HepG2 (cell line): ENCODE measurements at regions not wholly inside any gene's neighbourhood (a gene's known extent, or its start where the extent isn't known, plus 50 kb on each side); places are given as distances from the start of the nearest gene placed in this dataset.

Experiments
- CSRNP1 ChIP-seq: sonication (generic); formaldehyde crosslinking; IDR thresholded peaks from 2 replicates; pipeline ENCODE4 v1.8.1; 2023; ENCODE audit warnings: mild to moderate bottlenecking, missing genetic modification reagents
- FOXC1 ChIP-seq: sonication (generic); formaldehyde crosslinking; IDR thresholded peaks from 2 replicates; pipeline ENCODE4 v1.8.0; 2022; ENCODE audit warnings: mild to moderate bottlenecking, missing genetic modification reagents, borderline replicate concordance
- ZFX ChIP-seq: sonication (generic); formaldehyde crosslinking; IDR thresholded peaks from 2 replicates; pipeline ENCODE4 v1.4.0; 2020; ENCODE audit warnings: mild to moderate bottlenecking, low read depth, missing genetic modification reagents, moderate library complexity

- TF ChIP-seq FOXC1 (CRISPR knock-in tag) (no peak), CSRNP1 (CRISPR knock-in tag) (no peak), ZFX (CRISPR knock-in tag) (no peak)
These were observed 257.7 kb upstream of the PROK2 start for GRCh38 chr3:72042397-72043203.
